ENCODE measurements at regions not wholly inside any gene's neighbourhood (a gene's known extent, or its start where the extent isn't known, plus 50 kb on each side); places are given as distances from the start of the nearest gene placed in this dataset.

- H3K4me3 ChIP-seq (replicated peaks in 1 of 4; ENCODE audit: control extremely low read depth in 1 of 4, insufficient read depth in 1 of 4, low read depth in 3 of 4, low read length in 4 of 4): no peak overlapping the region
- no peak overlapping the region for H3K4me2 ChIP-seq (ENCODE audit: extremely low read depth, insufficient read depth, low read length)
- H4K20me1 ChIP-seq (ENCODE audit: control insufficient read depth, extremely low read depth, insufficient read depth, low read length): no peaks in the 10 kb centered on the region
- H3K27me3 ChIP-seq (ENCODE audit: control insufficient read depth, insufficient read depth, low read length): no peaks in the 10 kb centered on the region
- no peak for DNase-seq (ENCODE audit: low read depth in 2 of 2)
- H3K36me3 ChIP-seq (ENCODE audit: control insufficient read depth, insufficient read depth, low read length): no peaks in the 10 kb centered on the region
- H3K9ac ChIP-seq (ENCODE audit: insufficient read depth, low read length): no peak overlapping the region
- no peaks in the 10 kb centered on the region for H3K9me3 ChIP-seq (ENCODE audit: control insufficient read depth, insufficient read depth, low read depth, low read length)
- no peak for TF ChIP-seq EZH2 (IDR thresholded peaks at IDR 0.05; ENCODE audit: low read length, missing control alignments)
- TF ChIP-seq, protein P1, sequence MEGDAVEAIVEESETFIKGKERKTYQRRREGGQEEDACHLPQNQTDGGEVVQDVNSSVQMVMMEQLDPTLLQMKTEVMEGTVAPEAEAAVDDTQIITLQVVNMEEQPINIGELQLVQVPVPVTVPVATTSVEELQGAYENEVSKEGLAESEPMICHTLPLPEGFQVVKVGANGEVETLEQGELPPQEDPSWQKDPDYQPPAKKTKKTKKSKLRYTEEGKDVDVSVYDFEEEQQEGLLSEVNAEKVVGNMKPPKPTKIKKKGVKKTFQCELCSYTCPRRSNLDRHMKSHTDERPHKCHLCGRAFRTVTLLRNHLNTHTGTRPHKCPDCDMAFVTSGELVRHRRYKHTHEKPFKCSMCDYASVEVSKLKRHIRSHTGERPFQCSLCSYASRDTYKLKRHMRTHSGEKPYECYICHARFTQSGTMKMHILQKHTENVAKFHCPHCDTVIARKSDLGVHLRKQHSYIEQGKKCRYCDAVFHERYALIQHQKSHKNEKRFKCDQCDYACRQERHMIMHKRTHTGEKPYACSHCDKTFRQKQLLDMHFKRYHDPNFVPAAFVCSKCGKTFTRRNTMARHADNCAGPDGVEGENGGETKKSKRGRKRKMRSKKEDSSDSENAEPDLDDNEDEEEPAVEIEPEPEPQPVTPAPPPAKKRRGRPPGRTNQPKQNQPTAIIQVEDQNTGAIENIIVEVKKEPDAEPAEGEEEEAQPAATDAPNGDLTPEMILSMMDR (conservative IDR thresholded peaks at IDR 0.05 in 1 of 2, IDR thresholded peaks at IDR 0.05 in 1 of 2; ENCODE audit: low read depth in 1 of 2, low read length in 2 of 2): no peak
- H3K4me1 ChIP-seq (ENCODE audit: control insufficient read depth, extremely low read depth, insufficient read depth, low read length): no peaks in the 10 kb centered on the region
- H3K79me2 ChIP-seq (ENCODE audit: control insufficient read depth, insufficient read depth, low read length): no peaks in the 10 kb centered on the region
- no peak overlapping the region for H3K27ac ChIP-seq (ENCODE audit: insufficient read depth, low read length)
- no peak overlapping the region for H2AFZ ChIP-seq (ENCODE audit: low read length)
Observed at GRCh38 chr1:5595531-5596170, 396.6 kb downstream of the NPHP4 start.

DNA sequence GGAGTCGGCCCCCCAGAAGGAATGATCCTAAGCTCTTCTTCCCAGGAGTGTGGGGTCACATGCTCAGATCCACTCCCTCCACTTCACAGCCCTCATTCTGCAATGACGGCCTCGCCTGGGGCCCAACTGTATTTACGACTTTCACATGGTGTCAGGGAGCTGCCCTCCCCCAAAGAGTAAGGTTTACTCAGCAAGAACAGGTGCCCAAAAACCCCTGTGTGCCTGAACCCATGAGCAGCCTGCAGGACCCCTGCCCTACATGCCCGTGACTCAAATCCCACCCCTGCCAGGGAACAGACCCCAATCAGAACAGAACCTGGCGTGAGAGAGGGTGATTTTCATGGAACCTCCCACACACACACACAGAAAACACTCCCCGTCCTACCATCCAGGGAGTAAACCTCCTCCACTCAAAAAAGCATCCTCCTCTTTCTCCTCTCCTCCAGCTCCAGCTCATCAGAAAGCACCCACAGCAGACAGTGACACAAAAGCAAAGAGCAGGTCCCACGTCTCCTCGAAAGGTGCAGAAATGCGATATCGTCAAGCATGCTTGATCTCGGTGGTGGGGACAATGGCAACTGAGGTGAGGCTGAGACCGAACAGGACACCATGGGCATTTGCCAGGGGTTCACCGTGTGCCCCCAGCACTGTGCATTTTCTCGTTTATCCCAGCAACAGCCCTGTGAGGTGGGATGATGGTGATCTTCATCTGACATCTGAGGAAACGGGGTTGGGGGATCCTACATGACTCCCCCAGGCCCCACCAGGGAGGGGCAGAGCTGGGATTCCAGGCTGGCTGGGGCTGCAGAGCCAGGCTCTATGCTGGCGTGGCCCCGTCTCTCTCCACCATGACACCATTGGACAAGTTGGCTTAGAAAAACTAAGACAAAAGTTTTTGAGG, 397.9 kb downstream of the NPHP4 start:
- no peak for DNase-seq (ENCODE audit: low read depth in 2 of 2)
- Histone ChIP-seq H3K9me3 (ENCODE audit: control insufficient read depth, insufficient read depth, low read depth, low read length) (no peaks in the 10 kb centered on the region), H3K27me3 (ENCODE audit: control insufficient read depth, insufficient read depth, low read length) (no peaks in the 10 kb centered on the region), H3K9ac (ENCODE audit: insufficient read depth, low read length) (no peak overlapping the region), H3K79me2 (ENCODE audit: control insufficient read depth, insufficient read depth, low read length) (no peaks in the 10 kb centered on the region), H3K27ac (ENCODE audit: insufficient read depth, low read length) (no peak overlapping the region), H3K4me3 (replicated peaks in 1 of 4; ENCODE audit: control extremely low read depth in 1 of 4, insufficient read depth in 1 of 4, low read depth in 3 of 4, low read length in 4 of 4) (no peak overlapping the region), H3K4me1 (ENCODE audit: control insufficient read depth, extremely low read depth, insufficient read depth, low read length) (no peaks in the 10 kb centered on the region), H4K20me1 (ENCODE audit: control insufficient read depth, extremely low read depth, insufficient read depth, low read length) (no peaks in the 10 kb centered on the region), H2AFZ (ENCODE audit: low read length) (no peak overlapping the region), H3K4me2 (ENCODE audit: extremely low read depth, insufficient read depth, low read length) (no peak overlapping the region), H3K36me3 (ENCODE audit: control insufficient read depth, insufficient read depth, low read length) (no peaks in the 10 kb centered on the region)
- TF ChIP-seq, protein P1 (conservative IDR thresholded peaks at IDR 0.05 in 1 of 2, IDR thresholded peaks at IDR 0.05 in 1 of 2; ENCODE audit: low read depth in 1 of 2, low read length in 2 of 2): no peak
- TF ChIP-seq EZH2 (IDR thresholded peaks at IDR 0.05; ENCODE audit: low read length, missing control alignments): no peak

DNA sequence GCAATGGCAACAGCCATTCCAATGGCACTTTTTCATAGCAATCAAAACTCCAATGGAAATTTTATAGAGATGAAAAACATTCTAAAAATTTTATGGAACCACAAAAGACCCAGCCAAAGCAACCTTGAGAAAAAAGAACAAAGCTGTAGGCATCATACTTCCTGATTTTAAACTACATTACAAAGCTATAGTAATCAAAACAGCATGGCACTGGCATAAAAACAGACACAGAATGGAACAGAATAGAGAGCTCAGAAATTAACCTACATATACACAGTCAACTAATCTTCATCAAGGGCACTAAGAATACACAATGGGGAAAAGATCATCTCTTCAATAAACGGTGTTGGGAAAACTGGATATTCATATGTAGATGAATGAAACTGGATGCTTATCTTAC, 401.5 kb downstream of the NPHP4 start:
- H3K9ac ChIP-seq (ENCODE audit: insufficient read depth, low read length): no peak overlapping the region
- DNase-seq (ENCODE audit: low read depth in 2 of 2): no peak
- H3K4me2 ChIP-seq (ENCODE audit: extremely low read depth, insufficient read depth, low read length): no peak overlapping the region
- H3K4me3 ChIP-seq (replicated peaks in 1 of 4; ENCODE audit: control extremely low read depth in 1 of 4, insufficient read depth in 1 of 4, low read depth in 3 of 4, low read length in 4 of 4): no peak overlapping the region
- no peaks in the 10 kb centered on the region for H3K9me3 ChIP-seq (ENCODE audit: control insufficient read depth, insufficient read depth, low read depth, low read length)
- no peaks in the 10 kb centered on the region for H3K36me3 ChIP-seq (ENCODE audit: control insufficient read depth, insufficient read depth, low read length)
- no peak overlapping the region for H2AFZ ChIP-seq (ENCODE audit: low read length)
- no peaks in the 10 kb centered on the region for H3K27me3 ChIP-seq (ENCODE audit: control insufficient read depth, insufficient read depth, low read length)
- TF ChIP-seq EZH2 (IDR thresholded peaks at IDR 0.05; ENCODE audit: low read length, missing control alignments): no peak
- TF ChIP-seq, protein P1 (conservative IDR thresholded peaks at IDR 0.05 in 1 of 2, IDR thresholded peaks at IDR 0.05 in 1 of 2; ENCODE audit: low read depth in 1 of 2, low read length in 2 of 2): no peak
- H3K79me2 ChIP-seq (ENCODE audit: control insufficient read depth, insufficient read depth, low read length): no peaks in the 10 kb centered on the region
- H3K4me1 ChIP-seq (ENCODE audit: control insufficient read depth, extremely low read depth, insufficient read depth, low read length): no peaks in the 10 kb centered on the region
- H4K20me1 ChIP-seq (ENCODE audit: control insufficient read depth, extremely low read depth, insufficient read depth, low read length): no peaks in the 10 kb centered on the region
- no peak overlapping the region for H3K27ac ChIP-seq (ENCODE audit: insufficient read depth, low read length)

All from fibroblast of lung (primary cell).